SK-MEL-5 (cell line): ENCODE measurements at regions not wholly inside any gene's neighbourhood (a gene's known extent, or its start where the extent isn't known, plus 50 kb on each side); places are given as distances from the start of the nearest gene placed in this dataset.

ENCODE experiments used
- DNase-seq: peaks from one replicate; pipeline ENCODE4 v3.0.0-alpha.2; 2016; ENCODE audit warnings: low read depth, low spot score
- in situ Hi-C: cut with HindIII; loops from 2 replicates; pipeline ENCODE4 v1.10.0; 2016; ENCODE audit warnings: low sequenced_read_pairs, high pct_unique_total_duplicates, low pct_unique_long_range_greater_than_20kb

DNA sequence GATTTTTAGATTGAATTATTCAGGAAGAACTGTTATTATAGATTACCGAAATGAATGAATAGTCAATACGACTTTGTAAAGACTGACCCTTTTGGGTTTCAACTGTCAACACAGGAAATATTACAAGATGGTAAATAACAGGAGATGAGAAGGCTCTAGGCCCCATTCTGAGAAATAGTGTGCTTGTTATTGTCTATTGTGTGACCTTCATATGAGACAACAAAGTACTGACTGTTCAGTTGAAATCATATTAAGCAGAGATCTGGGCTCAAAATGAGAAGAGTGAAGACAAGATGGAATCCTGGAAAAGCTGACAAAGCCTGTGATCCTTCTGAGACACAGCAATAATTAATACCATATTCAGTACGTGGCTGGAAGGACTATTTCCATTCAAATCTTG, 503.8 kb downstream of the INHBA start:
- DNase-seq: peak; percentile 69
- in situ Hi-C loops: no loop called here

DNA sequence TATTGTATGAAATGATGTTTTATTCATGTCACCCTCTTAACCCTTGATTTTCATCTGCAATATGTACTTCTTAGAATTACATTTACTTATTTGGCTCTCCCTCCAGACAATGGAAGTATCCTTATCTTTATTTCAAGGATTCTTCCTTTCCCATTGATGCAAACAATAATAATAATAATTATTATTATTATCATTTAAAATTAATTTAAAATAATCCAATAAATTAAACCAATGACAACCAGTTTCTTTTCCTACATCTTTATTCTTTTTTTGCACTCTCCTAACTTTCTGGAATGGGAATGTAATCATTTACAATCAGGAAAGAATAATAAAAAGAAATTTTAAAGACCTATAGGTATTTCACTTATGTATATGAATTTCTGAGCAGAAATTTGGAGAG, 504.4 kb downstream of the INHBA start:
- in situ Hi-C loops: no loop called here
- DNase-seq: no peak

- DNase-seq: no peak
- in situ Hi-C loops: no loop called here
Observed at GRCh38 chr7:41197769-41198168, 505.1 kb downstream of the INHBA start.

- DNase-seq: no peak
- in situ Hi-C loops: no loop called here
Observed at GRCh38 chr7:41193738-41194282, 509.1 kb downstream of the INHBA start.

- no peak for DNase-seq
- in situ Hi-C loops: no loop called here
Observed at GRCh38 chr7:41190581-41190980, 512.3 kb downstream of the INHBA start.

DNA sequence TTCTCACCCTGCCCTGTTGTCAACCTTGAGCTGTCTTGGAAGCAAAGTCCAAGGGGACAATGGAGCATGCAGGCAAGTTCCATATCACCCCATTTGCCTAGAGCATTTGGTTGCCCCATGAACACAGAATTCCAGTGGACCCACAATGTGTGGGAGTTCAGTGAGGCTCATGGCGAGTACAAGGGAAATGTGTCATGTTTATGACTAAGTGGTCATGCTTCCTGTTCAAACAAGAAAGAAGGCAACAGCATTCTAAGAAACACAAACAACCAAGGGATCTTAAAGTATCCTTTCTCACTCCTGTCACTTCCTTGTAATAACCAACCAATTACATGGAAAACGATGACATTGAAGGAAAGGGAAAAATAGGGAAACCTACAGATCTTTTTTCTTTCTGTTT, 513.0 kb downstream of the INHBA start:
- in situ Hi-C loops: no loop called here
- peak; percentile 53 for DNase-seq

GRCh38 chr7:41188163-41189130, 514.4 kb downstream of the INHBA start:
- no peak for DNase-seq
- in situ Hi-C loops: no loop called here

- in situ Hi-C loops: no loop called here
- no peak for DNase-seq
Observed at GRCh38 chr7:41187322-41187721, 515.6 kb downstream of the INHBA start.

GRCh38 chr7:41185851-41186250, 517.0 kb downstream of the INHBA start:
- in situ Hi-C loops: no loop called here
- no peak for DNase-seq

DNA sequence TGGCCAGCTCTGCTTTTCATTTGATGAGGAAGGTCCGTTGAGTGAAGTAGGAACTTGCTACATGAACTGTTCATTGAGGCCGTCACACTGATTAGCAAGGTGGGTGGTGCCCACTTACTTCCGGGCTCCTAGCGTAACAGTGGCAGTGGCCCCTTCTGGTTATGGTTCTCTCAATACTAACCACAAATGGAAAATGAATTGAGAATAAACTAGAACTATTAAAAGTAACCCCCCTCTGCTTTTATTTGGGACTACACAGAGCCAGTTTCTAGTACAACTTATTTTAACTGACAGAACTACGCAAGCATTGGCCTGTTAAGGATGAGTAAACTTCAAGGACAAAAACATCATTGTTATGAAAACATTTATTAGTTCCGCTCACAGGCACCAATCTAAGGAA, 519.1 kb downstream of the INHBA start:
- peak; percentile 58 for DNase-seq
- in situ Hi-C loops: no loop called here

GRCh38 chr7:41182782-41183181, 520.1 kb downstream of the INHBA start:
- DNase-seq: no peak
- in situ Hi-C loops: no loop called here

DNA sequence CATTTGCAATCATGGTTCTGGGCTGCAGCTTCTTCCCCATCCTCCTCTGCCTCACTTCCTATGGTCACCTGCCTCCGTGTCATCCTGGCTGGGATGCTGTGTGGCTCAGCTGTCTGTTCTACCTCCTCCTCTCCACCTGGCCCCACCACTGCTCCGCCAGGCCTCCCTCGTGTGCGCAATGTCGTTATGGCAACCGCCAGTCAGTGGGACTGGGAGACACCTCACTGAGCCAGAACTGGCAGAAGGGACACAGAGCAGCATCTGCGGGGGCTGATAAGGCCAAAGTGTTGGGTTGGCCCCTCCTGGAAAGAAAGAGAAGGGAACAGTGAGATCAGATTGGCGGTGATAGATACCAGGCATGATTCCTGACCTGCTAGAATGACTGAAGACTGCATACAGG, 527.5 kb downstream of the INHBA start:
- DNase-seq: no peak
- in situ Hi-C loops: no loop called here

- in situ Hi-C loops: no loop called here
- DNase-seq: no peak
Observed at GRCh38 chr7:41174521-41174920, 528.4 kb downstream of the INHBA start.

DNA sequence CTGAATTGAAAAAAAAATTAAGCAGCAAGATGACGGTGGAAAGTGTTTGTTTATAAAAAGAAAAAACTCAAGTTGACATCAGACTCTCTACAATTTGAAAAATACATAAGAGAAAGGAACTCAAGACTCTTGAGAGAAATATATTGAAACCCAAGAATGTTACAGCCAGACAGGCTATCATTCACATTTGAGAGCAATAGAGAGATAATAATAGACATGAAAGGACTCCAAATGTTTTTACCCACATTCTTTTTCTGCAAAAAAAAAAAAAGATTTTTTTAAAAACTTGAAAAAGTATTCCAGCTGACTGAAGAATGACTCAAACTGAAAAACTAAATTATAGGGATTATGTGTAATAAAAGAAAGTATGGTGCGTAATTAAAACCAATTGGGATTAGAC, 532.4 kb downstream of the INHBA start:
- in situ Hi-C loops: no loop called here
- no peak for DNase-seq

DNA sequence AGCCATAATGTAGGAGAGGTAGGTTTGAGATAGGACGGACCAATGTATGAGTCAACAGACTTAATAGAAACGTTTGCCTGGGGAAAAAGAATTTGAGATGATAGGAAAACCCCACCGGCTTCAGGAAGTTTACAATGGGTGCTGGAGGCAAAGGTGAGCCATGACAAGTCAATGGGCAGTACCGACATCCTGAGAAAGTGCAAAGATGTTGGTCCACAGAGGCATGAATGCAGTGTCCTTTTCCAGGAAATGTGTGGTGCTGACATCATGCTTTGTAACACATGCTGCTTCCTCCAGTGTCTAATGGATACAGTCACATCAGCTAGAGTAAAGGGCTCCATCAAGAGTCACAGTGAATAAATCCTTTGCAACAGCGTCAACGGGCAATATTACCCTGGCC, 533.6 kb downstream of the INHBA start:
- in situ Hi-C loops: no loop called here
- DNase-seq: no peak

- DNase-seq: no peak
- in situ Hi-C loops: no loop called here
Observed at GRCh38 chr7:41167836-41168235, 535.1 kb downstream of the INHBA start.

GRCh38 chr7:41164440-41164839, 538.5 kb downstream of the INHBA start:
- no peak for DNase-seq
- in situ Hi-C loops: no loop called here

DNA sequence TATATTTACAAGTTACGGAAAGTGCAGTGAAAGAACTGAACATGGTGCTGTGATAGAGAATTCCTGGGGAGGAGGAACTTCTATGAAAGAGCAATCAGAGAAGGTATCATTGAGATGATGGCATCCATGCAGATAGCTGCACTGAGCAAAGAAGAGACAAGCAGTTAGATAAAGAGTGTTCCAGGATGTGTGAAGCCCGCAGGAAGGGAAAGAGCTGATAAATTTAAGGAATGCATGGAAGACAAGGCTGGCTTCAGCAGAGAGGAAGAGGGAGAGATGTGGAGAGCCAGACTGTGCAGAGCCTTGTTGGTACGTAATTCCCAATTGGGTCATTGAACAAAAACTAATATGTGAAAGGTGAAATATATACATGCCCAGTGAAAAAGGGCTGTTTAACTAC, 538.9 kb downstream of the INHBA start:
- no peak for DNase-seq
- in situ Hi-C loops: no loop called here

DNA sequence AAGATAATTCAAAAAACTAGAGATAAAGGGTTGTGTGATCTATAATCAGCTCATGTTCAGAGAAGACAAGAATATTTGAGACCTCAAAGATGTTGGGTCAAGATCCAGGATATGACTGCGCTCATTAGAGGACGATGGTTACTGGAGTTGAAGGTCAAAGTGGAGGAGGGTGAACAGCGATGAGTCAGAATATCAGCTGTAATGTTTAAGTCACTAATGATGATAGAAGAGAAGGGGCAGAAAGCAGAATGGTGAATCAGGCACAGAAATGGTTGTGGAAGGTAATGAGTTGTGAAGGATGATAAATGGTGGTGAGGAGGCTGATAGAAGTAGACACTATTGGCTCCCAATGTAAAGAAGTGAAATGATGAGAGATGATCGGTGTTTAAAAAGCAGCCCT, 540.3 kb downstream of the INHBA start:
- DNase-seq: no peak
- in situ Hi-C loops: no loop called here
